Thyroid gland (tissue), 4 donors: ENCODE measurements at regions not wholly inside any gene's neighbourhood (a gene's known extent, or its start where the extent isn't known, plus 50 kb on each side); places are given as distances from the start of the nearest gene placed in this dataset.

Experiments used
- DNase-seq, 2 donors: peaks; one replicate each; pipeline ENCODE4 v3.0.0-alpha.2; 2019
- H3K27ac ChIP-seq, 3 donors: fragments of 200-600 bp; sonication (generic); 1 replicate in 2 of 3; 2 replicates in 1 of 3; pipeline ENCODE4 v1.5.1; 2016 to 2019; ENCODE audit warnings: mild to moderate bottlenecking in 1 of 3, moderate library complexity in 1 of 3
- H3K27me3 ChIP-seq: fragments of 200-600 bp; sonication (generic); one replicate; pipeline ENCODE4 v1.5.1; 2019
- H3K36me3 ChIP-seq, 2 donors: fragments of 200-600 bp; sonication (generic); one replicate each; pipeline ENCODE4 v1.5.1; 2016 to 2019
- H3K4me1 ChIP-seq, 2 donors: fragments of 200-600 bp; sonication (generic); one replicate each; pipeline ENCODE4 v1.5.1; 2017 to 2019
- H3K4me3 ChIP-seq, 3 donors: fragments of 200-600 bp; sonication (generic); replicated peaks in 1 of 3; 1 replicate in 2 of 3; 2 replicates in 1 of 3; pipeline ENCODE4 v1.5.1; 2016; ENCODE audit warnings: mild to moderate bottlenecking in 1 of 3
- H3K9me3 ChIP-seq: fragments of 200-600 bp; sonication (generic); one replicate; pipeline ENCODE4 v1.5.1; 2017
- CTCF ChIP-seq, 6 experiments: fragments of 200-600 bp in 3 of 6; fragments of 450-650 bp in 3 of 6; sonication (generic) in 3 of 6; IDR thresholded peaks; one replicate each; pipeline ENCODE4 v1.5.1; 2016 to 2019; ENCODE audit warnings: antibody characterized with exemption in 6 of 6, mild to moderate bottlenecking in 2 of 6, inconsistent platforms in 1 of 6, moderate library complexity in 1 of 6
- POLR2A ChIP-seq, 2 donors: fragments of 450-650 bp; IDR thresholded peaks; one replicate each; pipeline ENCODE4 v1.6.1; 2017; ENCODE audit warnings: antibody characterized with exemption in 2 of 2, mild to moderate bottlenecking in 2 of 2, moderate library complexity in 1 of 2
- WGBS, 2 donors: methylation state at CpG; one replicate each; pipeline ENCODE4 v1.1.5; 2017; 5-methylcytosine and 5-hydroxymethylcytosine counted together
- intact Hi-C: fragments of 100-400 bp; cut with DNase I; formaldehyde crosslinking; loops from one replicate; pipeline ENCODE4 v1.15.1; 2023

DNA sequence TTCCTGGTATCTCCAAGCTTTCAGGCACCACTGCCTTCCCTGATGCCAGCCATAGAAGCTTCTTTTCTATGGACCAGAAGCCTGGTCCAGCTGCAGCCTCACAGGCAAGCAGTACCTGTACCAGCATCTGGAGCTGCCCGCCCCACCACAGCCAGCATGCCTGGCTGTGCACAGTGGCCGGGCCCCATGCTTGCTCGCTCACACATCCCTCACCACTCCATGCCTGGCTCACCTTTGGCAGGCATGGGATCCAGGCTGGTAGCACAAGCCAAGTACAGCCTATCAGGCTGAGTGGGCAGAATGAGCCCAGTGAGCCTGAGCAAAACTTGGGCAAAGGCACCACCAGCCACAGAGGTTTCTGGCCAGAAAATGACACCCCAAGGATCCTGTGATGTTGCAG, 93.4 kb downstream of the TPRA1 start:
- Histone ChIP-seq H3K27ac (no peak overlapping the region), H3K4me3 (no peak overlapping the region), H3K4me1 (no peaks in the 10 kb centered on the region), H3K27me3 (no peaks in the 10 kb centered on the region), H3K9me3 (no peaks in the 10 kb centered on the region), H3K36me3 (no peaks in the 10 kb centered on the region)
- DNase-seq = no peak
- WGBS, 2 donors = 87 to 90% methylated on average over 3 of the region's 3 CpGs
- intact Hi-C loops = no loop called here
- TF ChIP-seq POLR2A (IDR thresholded peaks at IDR 0.05) (no peak), CTCF (IDR thresholded peaks at IDR 0.05) (no peak)

DNA sequence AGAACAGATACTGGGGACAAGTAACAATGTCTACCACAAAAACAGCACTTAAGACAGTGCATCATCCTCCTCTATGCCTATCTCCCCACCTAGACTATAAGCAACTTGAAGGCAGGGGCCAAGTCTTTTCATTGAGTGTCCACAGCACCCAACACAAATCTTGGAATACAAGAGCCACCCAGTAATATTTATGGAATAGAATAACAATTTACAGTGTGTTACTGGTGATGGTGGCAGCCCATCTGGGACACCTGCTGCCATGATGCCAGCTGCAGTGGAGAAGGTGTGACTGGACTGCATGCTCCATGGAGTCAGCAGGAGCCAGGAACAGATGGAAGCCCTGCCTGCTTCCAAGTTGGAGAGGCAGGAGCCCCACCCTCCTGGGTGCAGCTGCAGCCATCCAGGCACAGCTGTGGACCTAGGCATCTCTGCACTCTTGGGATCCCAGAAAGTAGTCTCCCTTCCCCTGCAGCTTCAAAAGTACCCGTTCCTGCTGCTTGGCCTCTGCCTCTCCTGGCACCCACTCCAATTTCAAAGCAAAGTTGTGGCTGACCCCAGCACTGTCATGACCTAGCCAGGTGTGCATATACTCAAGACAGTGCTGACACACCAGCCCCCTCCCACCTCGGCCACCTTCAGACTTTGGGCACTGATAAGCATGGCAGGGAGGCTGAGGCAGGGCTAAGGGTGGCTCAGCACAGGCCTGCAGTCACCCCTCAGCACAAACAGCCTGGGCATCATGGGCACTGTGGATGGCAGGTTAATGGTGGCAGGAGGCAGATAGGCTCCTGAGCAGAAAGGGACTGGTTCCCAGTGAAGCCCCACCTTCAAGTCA, 94.5 kb downstream of the TPRA1 start:
- no peak for DNase-seq
- intact Hi-C loops = no loop called here
- no peak overlapping the region for H3K27ac ChIP-seq
- no peaks in the 10 kb centered on the region for H3K36me3 ChIP-seq
- no peaks in the 10 kb centered on the region for H3K4me1 ChIP-seq
- H3K9me3 ChIP-seq = no peaks in the 10 kb centered on the region
- 74 to 100% methylated on average over 1 to 2 of the region's 2 CpGs for WGBS, 2 donors
- TF ChIP-seq POLR2A (IDR thresholded peaks at IDR 0.05) = no peak
- TF ChIP-seq CTCF (IDR thresholded peaks at IDR 0.05) = no peak
- no peaks in the 10 kb centered on the region for H3K27me3 ChIP-seq
- H3K4me3 ChIP-seq = no peak overlapping the region

- no peaks in the 10 kb centered on the region for H3K4me1 ChIP-seq
- no peak for TF ChIP-seq POLR2A (IDR thresholded peaks at IDR 0.05)
- TF ChIP-seq CTCF (IDR thresholded peaks at IDR 0.05) = no peak
- no peaks in the 10 kb centered on the region for H3K27me3 ChIP-seq
- H3K9me3 ChIP-seq = no peaks in the 10 kb centered on the region
- WGBS, 2 donors = 72 to 79% methylated on average over 4 of the region's 4 CpGs
- DNase-seq = no peak
- no peaks in the 10 kb centered on the region for H3K36me3 ChIP-seq
- intact Hi-C loops = no loop called here
- no peak overlapping the region for H3K27ac ChIP-seq
- no peak overlapping the region for H3K4me3 ChIP-seq
Measured at GRCh38 chr3:127493924-127494646, 96.4 kb downstream of the TPRA1 start.

- Histone ChIP-seq H3K9me3 (no peaks in the 10 kb centered on the region), H3K36me3 (no peaks in the 10 kb centered on the region), H3K4me3 (no peak overlapping the region), H3K27ac (no peak overlapping the region), H3K27me3 (no peaks in the 10 kb centered on the region), H3K4me1 (no peaks in the 10 kb centered on the region)
- intact Hi-C loops = no loop called here
- DNase-seq = no peak
- WGBS, 2 donors = 58 to 100% methylated on average over 1 to 2 of the region's 2 CpGs
- TF ChIP-seq POLR2A (IDR thresholded peaks at IDR 0.05) (no peak), CTCF (IDR thresholded peaks at IDR 0.05) (no peak)
Measured at GRCh38 chr3:127492426-127492825, 98.1 kb downstream of the TPRA1 start.

GRCh38 chr3:127491909-127492308, 98.6 kb downstream of the TPRA1 start:
- no peak for TF ChIP-seq CTCF (IDR thresholded peaks at IDR 0.05)
- no peak for TF ChIP-seq POLR2A (IDR thresholded peaks at IDR 0.05)
- no peaks in the 10 kb centered on the region for H3K4me1 ChIP-seq
- no peaks in the 10 kb centered on the region for H3K9me3 ChIP-seq
- intact Hi-C loops = no loop called here
- no peaks in the 10 kb centered on the region for H3K36me3 ChIP-seq
- H3K27me3 ChIP-seq = no peaks in the 10 kb centered on the region
- H3K4me3 ChIP-seq = no peak overlapping the region
- WGBS, 2 donors = 84 to 88% methylated on average over 5 of the region's 5 CpGs
- H3K27ac ChIP-seq = no peak overlapping the region
- DNase-seq = no peak
